WTC11 (cell line): ENCODE measurements at regions not wholly inside any gene's neighbourhood (a gene's known extent, or its start where the extent isn't known, plus 50 kb on each side); places are given as distances from the start of the nearest gene placed in this dataset.

ENCODE experiments used
- ATAC-seq: fragments of 200-7000 bp; cut with Tn5 transposase; 2 replicates; pipeline ENCODE4 v1.10.0; 2021; ENCODE audit warnings: mild to moderate bottlenecking, moderate library complexity
- CTCF ChIA-PET: fragments of 300-600 bp; sonication (Branson Sonifier 250); formaldehyde crosslinking; loops from one replicate; lab custom pipeline; 2021; ENCODE audit warnings: antibody characterized with exemption; lab: Charles Lee
- POLR2A ChIA-PET: fragments of 350-600 bp; sonication (Branson Sonifier 250); formaldehyde crosslinking; loops from one replicate; lab custom pipeline; 2021; ENCODE audit warnings: antibody characterized with exemption; lab: Charles Lee
- DNase-seq: peaks from one replicate; pipeline ENCODE4 v3.0.0; 2021; ENCODE audit warnings: low spot score
- H3K27ac Mint-ChIP-seq: 2 replicates; pipeline ENCODE4 v1.8.0; 2021; ENCODE audit warnings: mixed read lengths
- H3K27me3 Mint-ChIP-seq: 2 replicates; pipeline ENCODE4 v1.8.0; 2021; ENCODE audit warnings: low read depth, mild to moderate bottlenecking, moderate library complexity, mixed read lengths
- H3K36me3 Mint-ChIP-seq: 2 replicates; pipeline ENCODE4 v1.8.0; 2021; ENCODE audit warnings: mixed read lengths
- H3K4me1 Mint-ChIP-seq: 2 replicates; pipeline ENCODE4 v1.8.0; 2022; ENCODE audit warnings: mixed read lengths
- H3K4me3 Mint-ChIP-seq: 2 replicates; pipeline ENCODE4 v1.8.0; 2021; ENCODE audit warnings: mild to moderate bottlenecking, moderate library complexity, mixed read lengths
- H3K9me3 Mint-ChIP-seq: 2 replicates; pipeline ENCODE4 v1.8.0; 2021; ENCODE audit warnings: mixed read lengths
- AR ChIP-seq: fragments of 250-450 bp; sonication (Bioruptor Pico); IDR thresholded peaks from 2 replicates; pipeline ENCODE4 v1.9.0; 2021; ENCODE audit warnings: mild to moderate bottlenecking
- ARID4B ChIP-seq: sonication (generic); formaldehyde crosslinking; IDR thresholded peaks from 2 replicates; pipeline ENCODE4 v1.8.0; 2023; ENCODE audit warnings: missing genetic modification reagents, mild to moderate bottlenecking, borderline replicate concordance
- ATF3 ChIP-seq: sonication (generic); formaldehyde crosslinking; conservative IDR thresholded peaks from 2 replicates; pipeline ENCODE4 v1.8.1; 2022; ENCODE audit warnings: mild to moderate bottlenecking, missing genetic modification reagents
- E2F5 ChIP-seq: sonication (generic); formaldehyde crosslinking; IDR thresholded peaks from 2 replicates; pipeline ENCODE4 v1.8.1; 2022; ENCODE audit warnings: mild to moderate bottlenecking, moderate library complexity, missing genetic modification reagents
- EMX1 ChIP-seq: fragments of 250-450 bp; sonication (Bioruptor Pico); IDR thresholded peaks from 2 replicates; pipeline ENCODE4 v1.8.0; 2021; ENCODE audit warnings: mild to moderate bottlenecking
- PRDM15 ChIP-seq: sonication (generic); formaldehyde crosslinking; IDR thresholded peaks from 2 replicates; pipeline ENCODE4 v1.8.0; 2022; ENCODE audit warnings: missing genetic modification reagents
- RELA ChIP-seq: sonication (generic); formaldehyde crosslinking; IDR thresholded peaks from 2 replicates; pipeline ENCODE4 v1.8.1; 2022; ENCODE audit warnings: missing genetic modification reagents, mild to moderate bottlenecking, borderline replicate concordance
- TP53 ChIP-seq: sonication (generic); formaldehyde crosslinking; IDR thresholded peaks from 2 replicates; pipeline ENCODE4 v1.8.1; 2023; ENCODE audit warnings: mild to moderate bottlenecking, missing genetic modification reagents
- USF1 ChIP-seq: sonication (generic); formaldehyde crosslinking; IDR thresholded peaks from 2 replicates; pipeline ENCODE4 v1.8.0; 2022; ENCODE audit warnings: mild to moderate bottlenecking, missing genetic modification reagents
- ZBTB43 ChIP-seq: sonication (generic); formaldehyde crosslinking; IDR thresholded peaks from 2 replicates; pipeline ENCODE4 v1.8.1; 2023; ENCODE audit warnings: mild to moderate bottlenecking, missing genetic modification reagents
- ZNF671 ChIP-seq: fragments of 250-450 bp; sonication (Bioruptor Pico); IDR thresholded peaks from 2 replicates; pipeline ENCODE4 v1.8.0; 2021; ENCODE audit warnings: mild to moderate bottlenecking

- TF ChIP-seq PRDM15 (CRISPR knock-in tag) (no peak), TP53 (CRISPR knock-in tag) (no peak), ATF3 (CRISPR knock-in tag) (no peak), AR (CRISPR knock-in tag) (no peak)
Observed at GRCh38 chr14:48842785-48843184, 743.4 kb downstream of the RPS29 start (continued).

GRCh38 chr14:48826058-48826457 lies 760.1 kb downstream of the RPS29 start:
- ATAC-seq (no peak), DNase-seq (no peak)
- CTCF ChIA-PET = no interaction called here
- POLR2A ChIA-PET = no interaction called here
- Mint-ChIP-seq H3K9me3 (peaks cover 10% of the 10 kb centered on the region), H3K27me3 (no peaks in the 10 kb centered on the region; the same call in 1 of the 2 replicates), H3K4me3 (no peak overlapping the region), H3K27ac (no peak overlapping the region), H3K36me3 (no peaks in the 10 kb centered on the region; the same call in 1 of the 2 replicates), H3K4me1 (no peaks in the 10 kb centered on the region)
- TF ChIP-seq EMX1 (CRISPR knock-in tag) (no peak), ARID4B (CRISPR knock-in tag) (no peak), RELA (CRISPR knock-in tag) (no peak), ZBTB43 (no peak), TP53 (CRISPR knock-in tag) (no peak), E2F5 (CRISPR knock-in tag) (no peak), ZNF671 (CRISPR knock-in tag) (no peak), USF1 (CRISPR knock-in tag) (no peak)
